SK-N-MC (cell line): ENCODE measurements at regions not wholly inside any gene's neighbourhood (a gene's known extent, or its start where the extent isn't known, plus 50 kb on each side); places are given as distances from the start of the nearest gene placed in this dataset.

Experiments used
- EZH2 ChIP-seq: fragments of 200-600 bp; sonication (generic); IDR thresholded peaks from one replicate; pipeline ENCODE4 v1.6.1; 2017; ENCODE audit warnings: antibody characterized with exemption
- POLR2AphosphoS5 ChIP-seq: IDR thresholded peaks from 2 replicates; pipeline ENCODE4 v1.6.1; 2012; ENCODE audit warnings: mild to moderate bottlenecking, low read depth, low read length, borderline replicate concordance

- TF ChIP-seq EZH2 (no peak), POLR2AphosphoS5 (no peak)
These were observed 146.4 kb upstream of the PROKR2 start for GRCh38 chr20:5463007-5463686.
